ENCODE measurements at regions not wholly inside any gene's neighbourhood (a gene's known extent, or its start where the extent isn't known, plus 50 kb on each side); places are given as distances from the start of the nearest gene placed in this dataset.
A peak's percentile ranks its signal among the peaks of the same experiment; 100 is the strongest.

- DNase-seq (ENCODE audit: low read depth in 2 of 3, low spot score in 2 of 3), result peak in 1 of 3 donors; percentile 37
Observed at GRCh38 chr10:78844960-78845607, 223.7 kb upstream of the ZMIZ1 start.

- DNase-seq (ENCODE audit: low read depth in 2 of 3, low spot score in 2 of 3), result no peak
Observed at GRCh38 chr10:78846071-78846470, 222.7 kb upstream of the ZMIZ1 start.

GRCh38 chr10:78846760-78847159 lies 222.0 kb upstream of the ZMIZ1 start:
- DNase-seq (ENCODE audit: low read depth in 2 of 3, low spot score in 2 of 3), result no peak

- DNase-seq (ENCODE audit: low read depth in 2 of 3, low spot score in 2 of 3), result no peak
Observed at GRCh38 chr10:78847485-78847884, 221.3 kb upstream of the ZMIZ1 start.

GRCh38 chr10:78849115-78849514 lies 219.7 kb upstream of the ZMIZ1 start:
- DNase-seq (ENCODE audit: low read depth in 2 of 3, low spot score in 2 of 3), result no peak

- DNase-seq (ENCODE audit: low read depth in 2 of 3, low spot score in 2 of 3), result no peak
Observed at GRCh38 chr10:78849731-78850130, 219.0 kb upstream of the ZMIZ1 start.

GRCh38 chr10:78850644-78851435 lies 217.9 kb upstream of the ZMIZ1 start:
- DNase-seq (ENCODE audit: low read depth in 2 of 3, low spot score in 2 of 3), result no peak

GRCh38 chr10:78851647-78852046 lies 217.1 kb upstream of the ZMIZ1 start:
- DNase-seq (ENCODE audit: low read depth in 2 of 3, low spot score in 2 of 3), result no peak

- peak in 1 of 3 donors; percentile 32 for DNase-seq (ENCODE audit: low read depth in 2 of 3, low spot score in 2 of 3)
Observed at GRCh38 chr10:78852466-78853240, 216.1 kb upstream of the ZMIZ1 start.

GRCh38 chr10:78853864-78854263 lies 214.9 kb upstream of the ZMIZ1 start:
- no peak for DNase-seq (ENCODE audit: low read depth in 2 of 3, low spot score in 2 of 3)

- no peak for DNase-seq (ENCODE audit: low read depth in 2 of 3, low spot score in 2 of 3)
Observed at GRCh38 chr10:78856421-78856820, 212.3 kb upstream of the ZMIZ1 start.

GRCh38 chr10:78857193-78857592 lies 211.6 kb upstream of the ZMIZ1 start:
- DNase-seq (ENCODE audit: low read depth in 2 of 3, low spot score in 2 of 3), result no peak

- no peak for DNase-seq (ENCODE audit: low read depth in 2 of 3, low spot score in 2 of 3)
Observed at GRCh38 chr10:78859266-78859665, 209.5 kb upstream of the ZMIZ1 start.

- DNase-seq (ENCODE audit: low read depth in 2 of 3, low spot score in 2 of 3), result no peak
Observed at GRCh38 chr10:78859769-78860168, 209.0 kb upstream of the ZMIZ1 start.

- no peak for DNase-seq (ENCODE audit: low read depth in 2 of 3, low spot score in 2 of 3)
Observed at GRCh38 chr10:78860260-78860914, 208.4 kb upstream of the ZMIZ1 start.

- no peak for DNase-seq (ENCODE audit: low read depth in 2 of 3, low spot score in 2 of 3)
Observed at GRCh38 chr10:78861529-78862327, 207.0 kb upstream of the ZMIZ1 start.

GRCh38 chr10:78862328-78862640 lies 206.5 kb upstream of the ZMIZ1 start:
- DNase-seq (ENCODE audit: low read depth in 2 of 3, low spot score in 2 of 3), result no peak

GRCh38 chr10:78863140-78863905 lies 205.4 kb upstream of the ZMIZ1 start:
- DNase-seq (ENCODE audit: low read depth in 2 of 3, low spot score in 2 of 3), result no peak

GRCh38 chr10:78863906-78864239 lies 204.9 kb upstream of the ZMIZ1 start:
- no peak for DNase-seq (ENCODE audit: low read depth in 2 of 3, low spot score in 2 of 3)

Data from hematopoietic multipotent progenitor cell (in vitro differentiated cells).